C4-2B (cell line): ENCODE measurements at regions not wholly inside any gene's neighbourhood (a gene's known extent, or its start where the extent isn't known, plus 50 kb on each side); places are given as distances from the start of the nearest gene placed in this dataset.

Source experiments
- CTCF ChIP-seq: fragments of 450-650 bp; conservative IDR thresholded peaks from 2 replicates; pipeline ENCODE4 v1.5.1; 2017; ENCODE audit warnings: mild to moderate bottlenecking
- ZFX ChIP-seq: fragments of 450-650 bp; IDR thresholded peaks from 2 replicates; pipeline ENCODE4 v1.6.1; 2017

GRCh38 chr7:21054427-21055112, 267.9 kb upstream of the SP8 start:
- TF ChIP-seq CTCF, result no peak
- TF ChIP-seq ZFX, result no peak
